K562 (cell line): ENCODE measurements at regions not wholly inside any gene's neighbourhood (a gene's known extent, or its start where the extent isn't known, plus 50 kb on each side); places are given as distances from the start of the nearest gene placed in this dataset.

Experiments used
- ATAC-seq: fragments of 200-7000 bp; cut with Tn5 transposase; 3 replicates; pipeline ENCODE4 v1.9.1; 2020; ENCODE audit warnings: moderate library complexity
- BruUV-seq: library from RNA; stranded (reverse); fragments of 400-500 nt; replicated peaks from 2 replicates; lab custom pipeline; 2021; lab: Mats Ljungman, UMichigan
- CTCF ChIA-PET: fragments of 300-600 bp; formaldehyde crosslinking; extraction: SDS; loops from one replicate; lab custom pipeline; 2021; ENCODE audit warnings: low intra/inter-chr PET ratio; lab: Yijun Ruan, JAX
- POLR2A ChIA-PET: fragments of 300-600, 350-650 bp; sonication (Branson Sonifier 250); formaldehyde crosslinking; extraction: SDS; loops from one replicate; lab custom pipeline; 2021; ENCODE audit warnings: antibody characterized with exemption, inconsistent platforms; lab: Yijun Ruan, JAX
- DNase-seq, 4 experiments: peaks; one replicate each; pipeline versions ENCODE4 v3.0.0 to v3.0.0-alpha.2; 2011 to 2018; ENCODE audit warnings: low spot score in 3 of 4, mixed read lengths in 3 of 4; ENCODE audit errors: extremely low read depth in 1 of 4
- FAIRE-seq: peaks from 2 replicates; lab custom pipeline; 2011; peaks lifted over from hg19 to GRCh38; lab: Jason Lieb, UNC
- H2AFZ ChIP-seq: 2 replicates; pipeline ENCODE4 v1.6.0; 2011; ENCODE audit warnings: low read depth, low read length, control low read depth, inconsistent platforms
- H3K27ac ChIP-seq: fragments of 200-600 bp; 3 replicates; pipeline ENCODE4 v1.8.0; 2011; ENCODE audit warnings: low read depth, mild to moderate bottlenecking, control low read depth, inconsistent platforms, low read length, moderate library complexity, mixed read lengths; ENCODE audit errors: extremely low read depth
- H3K27me3 ChIP-seq, 2 experiments: fragments of 300-600 bp in 1 of 2; 2 replicates in 1 of 2; 3 replicates in 1 of 2; pipeline versions ENCODE4 v1.6.0 to v1.8.0; 2011; ENCODE audit warnings: inconsistent platforms in 2 of 2, low read length in 2 of 2, mild to moderate bottlenecking in 1 of 2, mixed read lengths in 1 of 2, moderate library complexity in 1 of 2; ENCODE audit not compliant: control insufficient read depth in 2 of 2, insufficient read depth in 2 of 2
- H3K36me3 ChIP-seq: fragments of 300-600 bp; 3 replicates; pipeline ENCODE4 v1.8.0; 2011; ENCODE audit warnings: mild to moderate bottlenecking, low read length, inconsistent platforms; ENCODE audit not compliant: control insufficient read depth, insufficient read depth
- H3K4me1 ChIP-seq, 2 experiments: fragments of 200-600 bp in 1 of 2; replicated peaks in 1 of 2; 2 replicates in 1 of 2; 3 replicates in 1 of 2; pipeline versions ENCODE4 v1.5.1 to v1.8.0; 2011; ENCODE audit warnings: inconsistent platforms in 2 of 2, low read length in 2 of 2, mild to moderate bottlenecking in 1 of 2, mixed read lengths in 1 of 2, moderate library complexity in 1 of 2; ENCODE audit not compliant: control insufficient read depth in 2 of 2, insufficient read depth in 2 of 2
- H3K4me2 ChIP-seq: 2 replicates; pipeline ENCODE4 v1.6.1; 2011; ENCODE audit warnings: low read length, control low read depth, inconsistent platforms, mixed read lengths; ENCODE audit not compliant: insufficient read depth
- H3K4me3 ChIP-seq: fragments of 200-600 bp; sonication (generic), shearing (Covaris generic); 2 replicates; pipeline ENCODE4 v1.5.1; 2016; ENCODE audit warnings: control low read depth, inconsistent platforms
- H3K79me2 ChIP-seq: fragments of 200-600 bp; 3 replicates; pipeline ENCODE4 v1.8.0; 2011; ENCODE audit warnings: low read length, inconsistent platforms; ENCODE audit not compliant: control insufficient read depth, insufficient read depth
- H3K9ac ChIP-seq, 2 experiments: 2 replicates each; pipeline versions ENCODE4 v1.6.0 to v1.6.1; 2011; ENCODE audit warnings: low read depth in 2 of 2, low read length in 2 of 2, control low read depth in 1 of 2, inconsistent platforms in 1 of 2, mild to moderate bottlenecking in 1 of 2, mixed read lengths in 1 of 2; ENCODE audit not compliant: insufficient read depth in 1 of 2
- H3K9me1 ChIP-seq: one replicate; pipeline ENCODE4 v1.6.0; 2011; ENCODE audit warnings: inconsistent platforms, mild to moderate bottlenecking, low read length, moderate library complexity; ENCODE audit not compliant: control insufficient read depth, insufficient read depth
- H3K9me3 ChIP-seq: replicated peaks from 2 replicates; pipeline ENCODE4 v1.5.1; 2011; ENCODE audit warnings: low read depth, low read length, inconsistent platforms; ENCODE audit not compliant: control insufficient read depth, insufficient read depth
- H4K20me1 ChIP-seq: replicated peaks from 2 replicates; pipeline ENCODE4 v1.6.1; 2011; ENCODE audit warnings: low read length, inconsistent platforms, mixed read lengths; ENCODE audit not compliant: control insufficient read depth, insufficient read depth
- CLOCK ChIP-seq: fragments of 250-450 bp; sonication (Bioruptor Pico); IDR thresholded peaks from 2 replicates; pipeline ENCODE4 v1.4.0; 2020; ENCODE audit warnings: mild to moderate bottlenecking, moderate library complexity, borderline replicate concordance
- HMGXB4 ChIP-seq: sonication (generic); formaldehyde crosslinking; IDR thresholded peaks from 2 replicates; pipeline ENCODE4 v1.8.1; 2023; ENCODE audit warnings: mild to moderate bottlenecking, missing genetic modification reagents
- MAFF ChIP-seq: IDR thresholded peaks from 2 replicates; pipeline ENCODE4 v1.6.1; 2012; ENCODE audit warnings: low read length, improper control_type of control experiment
- TSC22D4 ChIP-seq: fragments of 450-650 bp; IDR thresholded peaks from 2 replicates; pipeline ENCODE4 v1.6.1; 2016; ENCODE audit warnings: missing genetic modification characterization, missing biosample characterization, control low read depth
- TSHZ1 ChIP-seq: fragments of 250-450 bp; sonication (Bioruptor Pico); IDR thresholded peaks from 2 replicates; pipeline ENCODE4 v1.4.0; 2020; ENCODE audit warnings: mild to moderate bottlenecking, moderate library complexity
- U2AF1 ChIP-seq: fragments of 200-400 bp; formaldehyde crosslinking; optimal IDR thresholded peaks from 2 replicates; pipeline ENCODE3; 2017; ENCODE audit warnings: mild to moderate bottlenecking, low read depth, low read length, moderate library complexity
- ZNF24 ChIP-seq: fragments of 450-650 bp; IDR thresholded peaks from 2 replicates; pipeline ENCODE4 v1.6.1; 2016
- WGBS: fragments of 100-300 bp; shearing (Covaris generic); methylation state at CpG from one replicate; pipeline ENCODE4 v1.1.6; 2016; ENCODE audit warnings: low coverage, mixed read lengths; ENCODE audit not compliant: insufficient coverage; ENCODE audit errors: missing lambda C conversion rate; 5-methylcytosine and 5-hydroxymethylcytosine counted together
- in situ Hi-C: fragments of 300-500 bp; cut with MboI; formaldehyde crosslinking; loops from 4 replicates; pipeline ENCODE4 v1.15.0; 2018; ENCODE audit warnings: inconsistent platforms, mixed read lengths
- intact Hi-C: fragments of 100-400 bp; cut with micrococcal nuclease; formaldehyde crosslinking; loops from 2 replicates; pipeline ENCODE4 v1.14.2; 2022

GRCh38 chr5:94081088-94081487 is 339.7 kb upstream of the POU5F2 start (continued):
- TF ChIP-seq CLOCK (CRISPR knock-in tag) (no peak), U2AF1 (no peak)

GRCh38 chr5:94080390-94080789 is 339.0 kb upstream of the POU5F2 start:
- BruUV-seq: no TSS peak
- no peak overlapping the region for H3K4me3 ChIP-seq
- ATAC-seq: no peak
- no peaks in the 10 kb centered on the region for H3K9me3 ChIP-seq
- intact Hi-C loops (loop anchor here (10.0 kb wide), 1 partner anchor 166 kb away; no protein-coding TSS in a partner anchor), in situ Hi-C loops (no loop called here)
- no peaks in the 10 kb centered on the region for H4K20me1 ChIP-seq
- TF ChIP-seq HMGXB4 (CRISPR knock-in tag) (no peak), MAFF (no peak), ZNF24 (no peak), TSHZ1 (CRISPR knock-in tag) (no peak), TSC22D4 (tag) (no peak)
- H3K4me1 ChIP-seq: no peaks in the 10 kb centered on the region
- POLR2A ChIA-PET: no interaction called here
- no peaks in the 10 kb centered on the region for H3K79me2 ChIP-seq
- CTCF ChIA-PET: no interaction called here
- H3K4me2 ChIP-seq: no peak overlapping the region
- H2AFZ ChIP-seq: no peak overlapping the region
- no peaks in the 10 kb centered on the region for H3K27me3 ChIP-seq
- no peaks in the 10 kb centered on the region for H3K36me3 ChIP-seq
- FAIRE-seq: no peak
- DNase-seq: no peak
- H3K27ac ChIP-seq: no peak overlapping the region
- H3K9me1 ChIP-seq: no peaks in the 10 kb centered on the region
- WGBS: 2% methylated on average over 3 of the region's 3 CpGs
- no peak overlapping the region for H3K9ac ChIP-seq
